Breast epithelium (tissue), 3 donors: ENCODE measurements at regions not wholly inside any gene's neighbourhood (a gene's known extent, or its start where the extent isn't known, plus 50 kb on each side); places are given as distances from the start of the nearest gene placed in this dataset.
"Not testable (repeated sequence)": the region's sequence is repeated elsewhere in the genome, so short reads cannot be mapped to it uniquely, and the experiment has no call there.

Source experiments
- CTCF ChIP-seq, 3 donors: fragments of 450-650 bp; IDR thresholded peaks; one replicate each; pipeline ENCODE4 v1.5.1; 2016 to 2017; ENCODE audit warnings: antibody characterized with exemption in 3 of 3, mild to moderate bottlenecking in 3 of 3, moderate library complexity in 3 of 3
- POLR2A ChIP-seq: fragments of 450-650 bp; IDR thresholded peaks from one replicate; pipeline ENCODE4 v1.6.1; 2016; ENCODE audit warnings: antibody characterized with exemption, mild to moderate bottlenecking, moderate library complexity
- POLR2AphosphoS5 ChIP-seq, 3 donors: sonication (generic); formaldehyde crosslinking; IDR thresholded peaks; one replicate each; pipeline ENCODE4 v1.6.1; 2017; ENCODE audit warnings: antibody characterized with exemption in 3 of 3

GRCh38 chr2:128671981-128672757 is 353.5 kb upstream of the HS6ST1 start:
- TF ChIP-seq CTCF (IDR thresholded peaks at IDR 0.05); POLR2A; POLR2AphosphoS5 (IDR thresholded peaks at IDR 0.05): not testable (repeated sequence)
